GM12878 (cell line): ENCODE measurements at regions not wholly inside any gene's neighbourhood (a gene's known extent, or its start where the extent isn't known, plus 50 kb on each side); places are given as distances from the start of the nearest gene placed in this dataset.

ENCODE experiments used
- ATAC-seq: fragments of 200-7000 bp; cut with Tn5 transposase; 3 replicates; pipeline ENCODE4 v1.9.1; 2020; ENCODE audit warnings: mild to moderate bottlenecking, moderate library complexity
- BruUV-seq: library from RNA; stranded (reverse); fragments of 400-500 nt; replicated peaks from 2 replicates; lab custom pipeline; 2021; lab: Mats Ljungman, UMichigan
- CTCF ChIA-PET: fragments of 300-600 bp; sonication (Branson Sonifier 250); formaldehyde crosslinking; extraction: SDS; loops from one replicate; lab custom pipeline; 2021; ENCODE audit warnings: inconsistent platforms; lab: Yijun Ruan, JAX
- POLR2A ChIA-PET: fragments of 350-600 bp; formaldehyde crosslinking; extraction: SDS; loops from one replicate; lab custom pipeline; 2021; ENCODE audit warnings: inconsistent platforms; lab: Charles Lee
- RAD21 ChIA-PET: fragments of 300-600 bp; sonication (Branson Sonifier 250); formaldehyde crosslinking; loops from one replicate; lab custom pipeline; 2023; ENCODE audit warnings: antibody characterized with exemption; ENCODE audit not compliant: unreplicated experiment; lab: Charles Lee
- SMC1A ChIA-PET: fragments of 300-600 bp; sonication (Branson Sonifier 250); formaldehyde crosslinking; loops from one replicate; lab custom pipeline; 2023; ENCODE audit not compliant: unreplicated experiment, uncharacterized antibody; lab: Charles Lee
- DNase-seq: peaks from one replicate; pipeline ENCODE4 v3.0.0-alpha.2; 2011; ENCODE audit warnings: low read depth, low spot score
- FAIRE-seq: peaks from 3 replicates; lab custom pipeline; 2011; peaks lifted over from hg19 to GRCh38; lab: Jason Lieb, UNC
- H2AFZ ChIP-seq: 2 replicates; pipeline ENCODE4 v1.6.0; 2011; ENCODE audit warnings: low read depth, low read length, control low read depth; ENCODE audit not compliant: control insufficient read depth
- H3K27ac ChIP-seq: 2 replicates; pipeline ENCODE4 v1.5.1; 2011; ENCODE audit warnings: control low read depth; ENCODE audit not compliant: control insufficient read depth, insufficient read depth
- H3K27me3 ChIP-seq, 2 experiments: replicated peaks in 1 of 2; 2 replicates each; pipeline versions ENCODE4 v1.6.0 to v1.6.1; 2011; ENCODE audit warnings: low read length in 1 of 2; ENCODE audit not compliant: control insufficient read depth in 2 of 2, insufficient read depth in 2 of 2
- H3K36me3 ChIP-seq, 2 experiments: 2 replicates each; pipeline ENCODE4 v1.5.1; 2011; ENCODE audit warnings: low read length in 1 of 2; ENCODE audit not compliant: control insufficient read depth in 2 of 2, insufficient read depth in 2 of 2
- H3K4me1 ChIP-seq: 2 replicates; pipeline ENCODE4 v1.6.1; 2011; ENCODE audit warnings: mild to moderate bottlenecking, low read length, moderate library complexity, mixed read lengths; ENCODE audit not compliant: control insufficient read depth, insufficient read depth
- H3K4me2 ChIP-seq: 2 replicates; pipeline ENCODE4 v1.6.0; 2011; ENCODE audit warnings: control low read depth; ENCODE audit not compliant: control insufficient read depth, insufficient read depth
- H3K4me3 ChIP-seq: fragments of 200-600 bp; sonication (generic); 2 replicates; pipeline ENCODE4 v1.5.1; 2016
- H3K79me2 ChIP-seq: 2 replicates; pipeline ENCODE4 v1.6.0; 2011; ENCODE audit warnings: low read length; ENCODE audit not compliant: control insufficient read depth, insufficient read depth
- H3K9ac ChIP-seq: 2 replicates; pipeline ENCODE4 v1.8.0; 2011; ENCODE audit warnings: low read length, control low read depth, mixed read lengths; ENCODE audit not compliant: control insufficient read depth, insufficient read depth
- H3K9me3 ChIP-seq: replicated peaks from 3 replicates; pipeline ENCODE4 v1.5.1; 2011; ENCODE audit warnings: mild to moderate bottlenecking, low read length; ENCODE audit not compliant: control insufficient read depth, insufficient read depth
- H4K20me1 ChIP-seq: 2 replicates; pipeline ENCODE4 v1.6.0; 2011; ENCODE audit not compliant: control insufficient read depth, insufficient read depth
- BMI1 ChIP-seq: fragments of 450-650 bp; IDR thresholded peaks from 2 replicates; pipeline ENCODE4 v1.6.1; 2016; ENCODE audit warnings: mild to moderate bottlenecking, moderate library complexity, borderline replicate concordance
- CTCF ChIP-seq, 3 experiments: IDR thresholded peaks in 2 of 3; conservative IDR thresholded peaks in 1 of 3; 2 replicates each; pipeline ENCODE4 v1.5.1; 2011; ENCODE audit warnings: low read depth in 3 of 3, low read length in 3 of 3, mild to moderate bottlenecking in 3 of 3, control low read depth in 2 of 3, moderate library complexity in 2 of 3, inconsistent platforms in 1 of 3, mixed read lengths in 1 of 3; ENCODE audit not compliant: control insufficient read depth in 2 of 3, insufficient read depth in 1 of 3; ENCODE audit errors: extremely low read depth in 1 of 3
- IRF3 ChIP-seq: fragments of 450-650 bp; IDR thresholded peaks from 2 replicates; pipeline ENCODE4 v1.6.1; 2014; ENCODE audit warnings: mild to moderate bottlenecking
- KAT2A ChIP-seq: conservative IDR thresholded peaks from 2 replicates; pipeline ENCODE4 v1.6.1; 2011; ENCODE audit warnings: low read depth, low read length; ENCODE audit not compliant: control insufficient read depth
- MYC ChIP-seq: IDR thresholded peaks from 2 replicates; pipeline ENCODE4 v1.6.1; 2011; ENCODE audit warnings: mild to moderate bottlenecking, low read length, moderate library complexity, inconsistent platforms; ENCODE audit not compliant: insufficient read depth, insufficient replicate concordance, insufficient read length, severe bottlenecking
- NR2C1 ChIP-seq: fragments of 450-650 bp; IDR thresholded peaks from 2 replicates; pipeline ENCODE4 v1.6.1; 2017; ENCODE audit warnings: antibody characterized with exemption, mild to moderate bottlenecking, moderate library complexity
- PKNOX1 ChIP-seq: fragments of 450-650 bp; IDR thresholded peaks from 2 replicates; pipeline ENCODE4 v1.6.1; 2016; ENCODE audit warnings: mild to moderate bottlenecking
- POU2F2 ChIP-seq: IDR thresholded peaks from 3 replicates; pipeline ENCODE4 v1.6.1; 2011; ENCODE audit warnings: low read depth, mild to moderate bottlenecking, low read length, borderline replicate concordance
- RAD21 ChIP-seq: IDR thresholded peaks from 2 replicates; pipeline ENCODE4 v1.6.1; 2011; ENCODE audit warnings: mild to moderate bottlenecking, low read depth, low read length, moderate library complexity; ENCODE audit not compliant: insufficient read depth
- RUNX3 ChIP-seq: IDR thresholded peaks from 2 replicates; pipeline ENCODE4 v1.6.1; 2012; ENCODE audit warnings: low read length, inconsistent platforms
- SMAD1 ChIP-seq: fragments of 450-650 bp; IDR thresholded peaks from 2 replicates; pipeline ENCODE4 v1.6.1; 2018; ENCODE audit warnings: mild to moderate bottlenecking, low read depth; ENCODE audit not compliant: partially characterized antibody
- TAF1 ChIP-seq: IDR thresholded peaks from 2 replicates; pipeline ENCODE4 v1.6.1; 2011; ENCODE audit warnings: mild to moderate bottlenecking, low read depth, low read length, borderline replicate concordance
- USF2 ChIP-seq: IDR thresholded peaks from 2 replicates; pipeline ENCODE4 v1.6.1; 2011; ENCODE audit warnings: low read depth, low read length, improper control_type of control experiment, borderline replicate concordance
- YY1 ChIP-seq: IDR thresholded peaks from 2 replicates; pipeline ENCODE4 v1.6.1; 2011; ENCODE audit warnings: low read depth, mild to moderate bottlenecking, low read length
- ZNF217 ChIP-seq: fragments of 450-650 bp; IDR thresholded peaks from 2 replicates; pipeline ENCODE4 v1.6.1; 2017; ENCODE audit warnings: antibody characterized with exemption, mild to moderate bottlenecking
- ZSCAN29 ChIP-seq: fragments of 450-650 bp; IDR thresholded peaks from 2 replicates; pipeline ENCODE4 v1.6.1; 2017; ENCODE audit warnings: mild to moderate bottlenecking, moderate library complexity
- WGBS: methylation state at CpG from one replicate; pipeline ENCODE4 v1.1.6; 2016; ENCODE audit warnings: low lambda C conversion rate; ENCODE audit not compliant: insufficient replicate concordance, insufficient coverage; ENCODE audit errors: missing lambda C conversion rate; 5-methylcytosine and 5-hydroxymethylcytosine counted together
- in situ Hi-C: fragments of 300-500 bp; cut with MboI; formaldehyde crosslinking; loops from 9 replicates; pipeline ENCODE4 v1.14.3; 2018; ENCODE audit warnings: mixed read lengths
- intact Hi-C: fragments of 100-400 bp; cut with micrococcal nuclease; formaldehyde crosslinking; loops from one replicate; pipeline ENCODE4 v1.14.2; 2022; ENCODE audit not compliant: unreplicated experiment

GRCh38 chr15:85854345-85855097, 59.8 kb upstream of the KLHL25 start:
- Histone ChIP-seq H3K9ac (no peak overlapping the region), H2AFZ (no peak overlapping the region), H3K27ac (no peak overlapping the region), H3K4me2 (no peak overlapping the region), H3K9me3 (no peaks in the 10 kb centered on the region), H3K4me1 (no peaks in the 10 kb centered on the region), H4K20me1 (no peaks in the 10 kb centered on the region), H3K27me3 (no peaks in the 10 kb centered on the region; a peak in 2 of 4 replicates), H3K36me3 (no peaks in the 10 kb centered on the region), H3K79me2 (no peaks in the 10 kb centered on the region), H3K4me3 (no peak overlapping the region)
- ATAC-seq = peak; percentile 86
- RAD21 ChIA-PET = no interaction called here
- CTCF ChIA-PET = interaction anchor here (0.7 to 2.6 kb wide), 9 partner anchors 8 to 349 kb away, joined by 3 to 8 read pairs (median 4); no protein-coding TSS in a partner anchor
- POLR2A ChIA-PET = no interaction called here
- in situ Hi-C loops = loop anchor here (5.0 to 10.0 kb wide), 2 partner anchors 888 to 1740 kb away; no protein-coding TSS in a partner anchor
- no peak for DNase-seq
- intact Hi-C loops = loop anchor here (5.0 kb wide), 1 partner anchor 1753 kb away; no protein-coding TSS in a partner anchor
- 41% methylated on average over 10 of the region's 11 CpGs for WGBS
- FAIRE-seq = peak; percentile 68
- BruUV-seq = no TSS peak
- SMC1A ChIA-PET = interaction anchor here (0.5 to 0.7 kb wide), 2 partner anchors 397 to 889 kb away, joined by 3 read pairs; no protein-coding TSS in a partner anchor
- TF ChIP-seq KAT2A (no peak), MYC (no peak), TAF1 (no peak), CTCF (IDR thresholded peaks at IDR 0.05 in 2 of 3, conservative IDR thresholded peaks at IDR 0.05 in 1 of 3; ENCODE audit: control insufficient read depth in 2 of 3, extremely low read depth in 1 of 3, insufficient read depth in 1 of 3, low read depth in 3 of 3, low read length in 3 of 3) (peak; percentile 74 to 93 (median 88)), ZNF217 (no peak), NR2C1 (no peak), YY1 (0 out of 2 replicates have a peak, but pooled peaks have one; percentile 21), RUNX3 (no peak), POU2F2 (0 out of 3 replicates have a peak, but pooled peaks have one; percentile 38), IRF3 (no peak), ZSCAN29 (0 out of 2 replicates have a peak, but pooled peaks have one; percentile 26), PKNOX1 (peak; percentile 50; the same call in 1 of the 2 replicates), USF2 (no peak), SMAD1 (no peak), RAD21 (peak; percentile 93), BMI1 (0 out of 2 replicates have a peak, but pooled peaks have one; percentile 40)
